ENCODE measurements at regions not wholly inside any gene's neighbourhood (a gene's known extent, or its start where the extent isn't known, plus 50 kb on each side); places are given as distances from the start of the nearest gene placed in this dataset.

- DNase-seq (ENCODE audit: low read depth) = no peak
- no peak overlapping the region for H3K4me3 ChIP-seq (replicated peaks; ENCODE audit: low read depth, low read length)
- no peak for TF ChIP-seq CTCF (IDR thresholded peaks at IDR 0.05; ENCODE audit: low read length, missing control alignments)
These were observed 320.0 kb upstream of the VWC2 start for GRCh38 chr7:49453486-49453885.

GRCh38 chr7:49479441-49479840 lies 294.0 kb upstream of the VWC2 start:
- DNase-seq (ENCODE audit: low read depth) = no peak
- TF ChIP-seq CTCF (IDR thresholded peaks at IDR 0.05; ENCODE audit: low read length, missing control alignments) = no peak
- H3K4me3 ChIP-seq (replicated peaks; ENCODE audit: low read depth, low read length) = no peak overlapping the region

GRCh38 chr7:49479936-49480544 lies 293.4 kb upstream of the VWC2 start:
- no peak for DNase-seq (ENCODE audit: low read depth)
- no peak for TF ChIP-seq CTCF (IDR thresholded peaks at IDR 0.05; ENCODE audit: low read length, missing control alignments)
- H3K4me3 ChIP-seq (replicated peaks; ENCODE audit: low read depth, low read length) = no peak overlapping the region

GRCh38 chr7:49481075-49481474 lies 292.4 kb upstream of the VWC2 start:
- no peak for TF ChIP-seq CTCF (IDR thresholded peaks at IDR 0.05; ENCODE audit: low read length, missing control alignments)
- no peak for DNase-seq (ENCODE audit: low read depth)
- no peak overlapping the region for H3K4me3 ChIP-seq (replicated peaks; ENCODE audit: low read depth, low read length)

GRCh38 chr7:49483142-49483541 lies 290.3 kb upstream of the VWC2 start:
- no peak for TF ChIP-seq CTCF (IDR thresholded peaks at IDR 0.05; ENCODE audit: low read length, missing control alignments)
- H3K4me3 ChIP-seq (replicated peaks; ENCODE audit: low read depth, low read length) = no peak overlapping the region
- DNase-seq (ENCODE audit: low read depth) = no peak

GRCh38 chr7:49486974-49487829 lies 286.2 kb upstream of the VWC2 start:
- H3K4me3 ChIP-seq (replicated peaks; ENCODE audit: low read depth, low read length) = no peak overlapping the region
- TF ChIP-seq CTCF (IDR thresholded peaks at IDR 0.05; ENCODE audit: low read length, missing control alignments) = no peak
- no peak for DNase-seq (ENCODE audit: low read depth)

GRCh38 chr7:49487830-49488140 lies 285.7 kb upstream of the VWC2 start:
- no peak for TF ChIP-seq CTCF (IDR thresholded peaks at IDR 0.05; ENCODE audit: low read length, missing control alignments)
- no peak for DNase-seq (ENCODE audit: low read depth)
- no peak overlapping the region for H3K4me3 ChIP-seq (replicated peaks; ENCODE audit: low read depth, low read length)
